Activated T-helper 2 cell treated with anti-CD3 and anti-CD28 coated beads, Interferon-gamma antibody, Interleukin-2, Interleukin-4, amounts not matched to agents 10 μg/mL and 5 μg/mL and 100 μg/mL, durations not matched to agents 14 hours and 24 hours and 36 hours (primary cell): ENCODE measurements at regions not wholly inside any gene's neighbourhood (a gene's known extent, or its start where the extent isn't known, plus 50 kb on each side); places are given as distances from the start of the nearest gene placed in this dataset.

Experiments used
- DNase-seq: peaks from one replicate; pipeline ENCODE4 v3.0.0; 2021; ENCODE audit warnings: low spot score
- H3K27ac Mint-ChIP-seq: one replicate; pipeline ENCODE4 v1.8.0; 2021; ENCODE audit warnings: mixed read lengths
- H3K27me3 Mint-ChIP-seq: one replicate; pipeline ENCODE4 v1.8.0; 2021; ENCODE audit warnings: low read depth, mixed read lengths
- H3K36me3 Mint-ChIP-seq: one replicate; pipeline ENCODE4 v1.8.0; 2021; ENCODE audit warnings: low read depth, mixed read lengths
- H3K4me1 Mint-ChIP-seq: one replicate; pipeline ENCODE4 v1.8.0; 2021; ENCODE audit warnings: low read depth, mixed read lengths
- H3K4me3 Mint-ChIP-seq: one replicate; pipeline ENCODE4 v1.8.0; 2021; ENCODE audit warnings: low read depth, mild to moderate bottlenecking, moderate library complexity, mixed read lengths
- H3K9me3 Mint-ChIP-seq: one replicate; pipeline ENCODE4 v1.8.0; 2021; ENCODE audit warnings: mixed read lengths
- intact Hi-C: fragments of 100-400 bp; cut with micrococcal nuclease; formaldehyde crosslinking; loops from one replicate; pipeline ENCODE4 v1.15.1; 2023

- Mint-ChIP-seq H3K27me3 (no peaks in the 10 kb centered on the region), H3K36me3 (no peaks in the 10 kb centered on the region), H3K4me3 (no peak overlapping the region), H3K27ac (no peak overlapping the region), H3K4me1 (peaks cover 8% of the 10 kb centered on the region), H3K9me3 (no peaks in the 10 kb centered on the region)
- intact Hi-C loops: no loop called here
- no peak for DNase-seq
Measured at GRCh38 chr6:14900919-14901318, 344.9 kb upstream of the JARID2 start.

- Mint-ChIP-seq H3K27me3 (no peaks in the 10 kb centered on the region), H3K4me1 (peaks cover 2% of the 10 kb centered on the region), H3K36me3 (no peaks in the 10 kb centered on the region), H3K27ac (no peak overlapping the region), H3K4me3 (no peak overlapping the region), H3K9me3 (no peaks in the 10 kb centered on the region)
- DNase-seq: no peak
- intact Hi-C loops: no loop called here
Measured at GRCh38 chr6:14903176-14904038, 342.5 kb upstream of the JARID2 start.

GRCh38 chr6:14905201-14905600 is 340.7 kb upstream of the JARID2 start:
- no peaks in the 10 kb centered on the region for H3K9me3 Mint-ChIP-seq
- H3K4me1 Mint-ChIP-seq: peaks cover 5% of the 10 kb centered on the region
- no peak for DNase-seq
- H3K27ac Mint-ChIP-seq: no peak overlapping the region
- intact Hi-C loops: no loop called here
- H3K36me3 Mint-ChIP-seq: no peaks in the 10 kb centered on the region
- H3K4me3 Mint-ChIP-seq: no peak overlapping the region
- no peaks in the 10 kb centered on the region for H3K27me3 Mint-ChIP-seq

- peaks cover 18% of the 10 kb centered on the region for H3K4me1 Mint-ChIP-seq
- intact Hi-C loops: no loop called here
- H3K27me3 Mint-ChIP-seq: no peaks in the 10 kb centered on the region
- H3K27ac Mint-ChIP-seq: no peak overlapping the region
- H3K4me3 Mint-ChIP-seq: no peak overlapping the region
- peaks cover 4% of the 10 kb centered on the region for H3K9me3 Mint-ChIP-seq
- H3K36me3 Mint-ChIP-seq: peaks cover 8% of the 10 kb centered on the region
- no peak for DNase-seq
Measured at GRCh38 chr6:14906621-14907020, 339.2 kb upstream of the JARID2 start.

- H3K27me3 Mint-ChIP-seq: no peaks in the 10 kb centered on the region
- intact Hi-C loops: no loop called here
- peak overlapping the region; percentile 74 for H3K27ac Mint-ChIP-seq
- H3K9me3 Mint-ChIP-seq: peaks cover 4% of the 10 kb centered on the region
- H3K4me1 Mint-ChIP-seq: peaks cover 20% of the 10 kb centered on the region
- peak overlapping the region; percentile 34 for H3K4me3 Mint-ChIP-seq
- DNase-seq: peak; percentile 11
- H3K36me3 Mint-ChIP-seq: peaks cover 8% of the 10 kb centered on the region
Measured at GRCh38 chr6:14910692-14911547, 334.9 kb upstream of the JARID2 start.

- H3K27ac Mint-ChIP-seq: no peak overlapping the region
- peaks cover 8% of the 10 kb centered on the region for H3K36me3 Mint-ChIP-seq
- H3K27me3 Mint-ChIP-seq: no peaks in the 10 kb centered on the region
- no peak for DNase-seq
- intact Hi-C loops: no loop called here
- H3K9me3 Mint-ChIP-seq: peaks cover 4% of the 10 kb centered on the region
- peaks cover 20% of the 10 kb centered on the region for H3K4me1 Mint-ChIP-seq
- H3K4me3 Mint-ChIP-seq: no peak overlapping the region
Measured at GRCh38 chr6:14912226-14912625, 333.6 kb upstream of the JARID2 start.

GRCh38 chr6:14912706-14913105 is 333.2 kb upstream of the JARID2 start:
- Mint-ChIP-seq H3K9me3 (peaks cover 4% of the 10 kb centered on the region), H3K4me3 (no peak overlapping the region), H3K4me1 (peaks cover 20% of the 10 kb centered on the region), H3K27ac (no peak overlapping the region), H3K27me3 (no peaks in the 10 kb centered on the region), H3K36me3 (peaks cover 8% of the 10 kb centered on the region)
- no peak for DNase-seq
- intact Hi-C loops: no loop called here

GRCh38 chr6:14913931-14914330 is 331.9 kb upstream of the JARID2 start:
- Mint-ChIP-seq H3K4me1 (peaks cover 20% of the 10 kb centered on the region), H3K27ac (no peak overlapping the region), H3K36me3 (peaks cover 8% of the 10 kb centered on the region), H3K27me3 (no peaks in the 10 kb centered on the region), H3K9me3 (peaks cover 4% of the 10 kb centered on the region), H3K4me3 (no peak overlapping the region)
- no peak for DNase-seq
- intact Hi-C loops: no loop called here

- H3K27ac Mint-ChIP-seq: no peak overlapping the region
- H3K27me3 Mint-ChIP-seq: no peaks in the 10 kb centered on the region
- H3K4me3 Mint-ChIP-seq: no peak overlapping the region
- intact Hi-C loops: no loop called here
- no peak for DNase-seq
- peaks cover 2% of the 10 kb centered on the region for H3K36me3 Mint-ChIP-seq
- H3K4me1 Mint-ChIP-seq: peaks cover 8% of the 10 kb centered on the region
- H3K9me3 Mint-ChIP-seq: no peaks in the 10 kb centered on the region
Measured at GRCh38 chr6:14915888-14916832, 329.7 kb upstream of the JARID2 start.

- Mint-ChIP-seq H3K27ac (no peak overlapping the region), H3K27me3 (no peaks in the 10 kb centered on the region), H3K9me3 (no peaks in the 10 kb centered on the region), H3K4me1 (no peaks in the 10 kb centered on the region), H3K4me3 (no peak overlapping the region), H3K36me3 (no peaks in the 10 kb centered on the region)
- no peak for DNase-seq
- intact Hi-C loops: no loop called here
Measured at GRCh38 chr6:14917109-14917910, 328.6 kb upstream of the JARID2 start.

GRCh38 chr6:14918200-14918907 is 327.5 kb upstream of the JARID2 start:
- DNase-seq: no peak
- intact Hi-C loops: no loop called here
- Mint-ChIP-seq H3K4me1 (no peaks in the 10 kb centered on the region), H3K27me3 (no peaks in the 10 kb centered on the region), H3K27ac (no peak overlapping the region), H3K9me3 (no peaks in the 10 kb centered on the region), H3K36me3 (no peaks in the 10 kb centered on the region), H3K4me3 (no peak overlapping the region)
